NCI-H1048 (cell line): ENCODE measurements at regions not wholly inside any gene's neighbourhood (a gene's known extent, or its start where the extent isn't known, plus 50 kb on each side); places are given as distances from the start of the nearest gene placed in this dataset.

Experiments used
- DNase-seq: peaks from one replicate; lab custom pipeline; 2025; lab: John Stamatoyannopoulos, UW

- no peak for DNase-seq
Observed at GRCh38 chr13:104854698-104855097, 1680.8 kb downstream of the EFNB2 start.

GRCh38 chr13:104854007-104854406 lies 1681.5 kb downstream of the EFNB2 start:
- no peak for DNase-seq

- no peak for DNase-seq
Observed at GRCh38 chr13:104847922-104848321, 1687.5 kb downstream of the EFNB2 start.

GRCh38 chr13:104843401-104843800 lies 1692.1 kb downstream of the EFNB2 start:
- DNase-seq: no peak

GRCh38 chr13:104841110-104841509 lies 1694.4 kb downstream of the EFNB2 start:
- no peak for DNase-seq

GRCh38 chr13:104837756-104838155 lies 1697.7 kb downstream of the EFNB2 start:
- DNase-seq: no peak

- DNase-seq: no peak
Observed at GRCh38 chr13:104833221-104833620, 1702.2 kb downstream of the EFNB2 start.

GRCh38 chr13:104832231-104832630 lies 1703.2 kb downstream of the EFNB2 start:
- no peak for DNase-seq

- no peak for DNase-seq
Observed at GRCh38 chr13:104831831-104832230, 1703.6 kb downstream of the EFNB2 start.

GRCh38 chr13:104823709-104824108 lies 1711.8 kb downstream of the EFNB2 start:
- no peak for DNase-seq

- DNase-seq: no peak
Observed at GRCh38 chr13:104823071-104823470, 1712.4 kb downstream of the EFNB2 start.

GRCh38 chr13:104817271-104817670 lies 1718.2 kb downstream of the EFNB2 start:
- no peak for DNase-seq

- no peak for DNase-seq
Observed at GRCh38 chr13:104816726-104817125, 1718.7 kb downstream of the EFNB2 start.

- no peak for DNase-seq
Observed at GRCh38 chr13:104810242-104810641, 1725.2 kb downstream of the EFNB2 start.

GRCh38 chr13:104809483-104809882 lies 1726.0 kb downstream of the EFNB2 start:
- no peak for DNase-seq

GRCh38 chr13:104805346-104805745 lies 1730.1 kb downstream of the EFNB2 start:
- DNase-seq: no peak

GRCh38 chr13:104799152-104799551 lies 1732.9 kb upstream of the SLC10A2 start:
- no peak for DNase-seq

- no peak for DNase-seq
Observed at GRCh38 chr13:104798486-104798885, 1732.3 kb upstream of the SLC10A2 start.

GRCh38 chr13:104796581-104796980 lies 1730.4 kb upstream of the SLC10A2 start:
- DNase-seq: no peak

- no peak for DNase-seq
Observed at GRCh38 chr13:104785952-104786351, 1719.7 kb upstream of the SLC10A2 start.

GRCh38 chr13:104784891-104785290 lies 1718.7 kb upstream of the SLC10A2 start:
- DNase-seq: no peak

- no peak for DNase-seq
Observed at GRCh38 chr13:104782741-104783140, 1716.5 kb upstream of the SLC10A2 start.

GRCh38 chr13:104779311-104779993 lies 1713.2 kb upstream of the SLC10A2 start:
- DNase-seq: no peak

GRCh38 chr13:104773775-104774174 lies 1707.6 kb upstream of the SLC10A2 start:
- DNase-seq: peak; percentile 82
